Smooth muscle cell of the brain vasculature (primary cell): ENCODE measurements at regions not wholly inside any gene's neighbourhood (a gene's known extent, or its start where the extent isn't known, plus 50 kb on each side); places are given as distances from the start of the nearest gene placed in this dataset.

Experiments
- DNase-seq: peaks from one replicate; pipeline ENCODE4 v3.0.0-alpha.2; 2012; ENCODE audit warnings: low read depth, low spot score

DNA sequence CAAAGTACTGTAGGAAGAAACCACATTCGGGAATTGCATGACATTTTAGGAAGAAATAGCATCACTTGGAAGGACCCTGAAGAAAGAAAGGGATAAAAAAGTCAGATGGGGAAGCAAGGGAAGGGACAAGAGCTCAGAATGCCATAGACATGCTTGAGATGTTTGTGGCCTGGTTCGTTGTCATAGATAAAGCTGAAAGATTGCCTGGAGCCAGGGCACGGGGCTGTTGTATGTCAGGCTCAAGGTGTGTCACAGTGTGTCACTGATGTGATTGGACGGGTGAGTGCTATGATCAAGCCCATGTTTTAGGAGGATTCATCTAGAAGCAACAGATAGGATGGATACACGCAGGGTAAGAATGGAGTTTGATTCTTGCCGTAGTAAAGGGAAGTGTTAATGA, 216.2 kb upstream of the SOX4 start:
- no peak for DNase-seq

DNA sequence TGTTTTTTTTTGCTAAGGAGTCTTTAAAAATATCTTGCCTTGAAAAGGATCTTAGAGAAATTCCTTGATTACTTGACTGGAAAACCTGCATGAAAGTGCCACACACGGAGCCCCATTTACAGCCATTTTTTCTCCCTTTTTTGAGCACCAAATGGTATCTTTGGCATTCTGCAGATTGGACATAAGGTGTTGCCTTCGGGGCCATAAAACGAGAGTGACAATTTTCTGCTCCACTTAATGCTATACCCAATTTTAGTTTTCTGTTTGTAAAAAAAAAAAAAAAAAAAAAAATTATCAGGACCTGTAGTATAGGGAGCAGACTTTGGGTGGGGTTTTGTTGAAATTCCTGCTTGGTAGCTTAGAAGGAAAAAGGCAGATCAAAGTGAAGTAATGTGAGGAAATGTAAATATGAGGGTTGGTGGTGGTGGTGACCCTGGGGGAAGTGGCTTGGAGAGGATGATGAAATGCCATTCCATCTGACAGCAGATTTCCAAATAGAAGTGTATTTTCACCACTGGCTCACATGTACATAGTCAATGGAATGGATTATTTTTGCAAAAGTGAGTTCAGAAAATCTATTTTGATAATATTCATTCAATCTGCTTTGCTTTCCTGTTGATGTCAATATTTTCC, 212.1 kb upstream of the SOX4 start:
- no peak for DNase-seq

- DNase-seq = no peak
These were observed 210.6 kb upstream of the SOX4 start for GRCh38 chr6:21382821-21383449.

GRCh38 chr6:21383450-21384085, 210.0 kb upstream of the SOX4 start:
- DNase-seq = no peak

DNA sequence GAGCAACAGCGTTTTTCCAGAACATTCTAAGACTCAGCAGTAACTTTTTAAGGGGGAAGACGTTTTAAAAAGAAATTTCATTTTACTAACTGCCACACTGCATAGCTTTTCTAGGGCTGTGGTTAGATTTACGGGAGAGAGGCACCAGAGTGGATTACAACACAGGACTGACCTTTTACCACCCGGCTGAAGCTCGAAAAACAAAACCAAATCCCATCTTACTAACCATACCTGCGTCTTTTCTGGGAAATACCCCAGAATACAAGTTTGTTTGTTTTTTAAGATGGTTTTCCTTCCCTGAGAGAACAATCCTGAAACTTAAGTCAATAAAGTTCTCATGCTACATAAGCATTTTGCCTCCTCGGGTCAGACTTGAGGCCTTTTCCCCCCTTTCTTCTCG, 209.3 kb upstream of the SOX4 start:
- DNase-seq = no peak

DNA sequence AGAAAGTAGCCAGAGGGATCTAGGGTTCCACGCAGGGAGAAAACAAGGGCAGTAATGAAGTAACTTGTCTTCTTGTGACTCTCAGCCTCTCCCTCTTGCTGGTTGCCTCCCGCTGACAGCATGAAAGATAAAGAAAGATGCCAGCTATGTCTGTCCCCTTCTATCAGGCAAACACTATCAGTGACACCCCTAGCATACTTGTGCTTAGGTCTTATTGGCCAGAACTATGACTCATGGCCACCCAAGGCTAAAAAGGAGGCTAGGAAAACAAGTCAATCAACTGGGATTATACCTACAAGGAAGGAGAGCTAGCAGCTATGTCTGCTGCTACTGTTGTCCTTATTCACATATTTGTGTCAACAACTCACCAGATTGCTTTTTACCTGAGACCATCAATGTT, 206.8 kb upstream of the SOX4 start:
- no peak for DNase-seq

DNA sequence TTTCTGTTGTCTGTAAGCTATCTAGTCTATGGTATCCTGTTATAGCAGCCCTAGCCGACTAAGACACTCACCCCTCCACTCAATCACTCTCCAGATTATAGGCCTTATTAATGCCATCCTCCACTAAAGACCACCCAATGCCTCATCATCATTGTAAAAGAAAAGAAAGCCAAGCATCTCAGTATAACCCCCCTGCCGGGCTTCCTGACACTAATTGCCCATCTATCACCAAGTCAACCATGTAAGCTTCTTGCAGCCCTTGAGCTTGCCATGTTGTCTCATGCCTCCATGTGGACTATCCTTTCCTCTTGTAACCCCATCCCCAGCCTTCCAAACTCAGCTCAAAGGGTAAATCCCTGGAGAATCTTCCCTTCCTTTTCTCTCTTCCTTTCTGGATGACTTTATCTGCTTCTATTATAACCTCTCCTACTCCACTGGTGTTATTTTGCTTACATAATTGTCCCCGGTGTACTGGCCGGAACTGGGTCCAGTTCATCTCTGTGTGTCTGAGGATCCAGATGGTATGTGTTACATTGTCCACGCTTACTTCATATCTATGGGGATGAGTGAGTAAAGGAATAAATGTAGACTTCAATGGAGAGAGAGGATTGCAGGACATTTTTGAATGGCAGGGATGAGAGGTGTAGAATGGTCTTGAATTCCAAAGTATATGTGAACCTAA, 202.9 kb upstream of the SOX4 start:
- DNase-seq = no peak

DNA sequence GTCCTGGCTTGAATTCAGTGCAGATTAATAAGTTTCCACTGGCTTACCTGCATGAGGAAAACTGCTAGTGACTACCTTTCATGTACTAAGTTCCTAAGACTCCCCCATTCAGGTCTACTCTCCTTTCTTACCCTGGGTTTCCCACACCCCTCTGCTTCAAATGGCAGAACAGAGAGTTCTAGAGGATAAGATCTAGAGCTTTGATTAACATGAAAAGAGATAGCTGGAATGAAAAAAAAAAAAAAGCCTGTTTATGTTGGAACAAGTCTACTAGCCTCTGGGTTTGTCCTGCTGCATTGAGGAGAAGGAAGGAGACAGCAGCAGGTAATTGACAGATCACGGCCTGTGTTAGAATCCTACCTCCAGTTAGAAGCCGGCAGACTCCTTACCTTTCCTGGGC, 201.4 kb upstream of the SOX4 start:
- DNase-seq = no peak

- DNase-seq = no peak
These were observed 199.9 kb upstream of the SOX4 start for GRCh38 chr6:21393441-21394165.

GRCh38 chr6:21395121-21395520, 198.4 kb upstream of the SOX4 start:
- no peak for DNase-seq

- no peak for DNase-seq
These were observed 197.2 kb upstream of the SOX4 start for GRCh38 chr6:21396313-21396712.

GRCh38 chr6:21398741-21399325, 194.7 kb upstream of the SOX4 start:
- no peak for DNase-seq

- DNase-seq = no peak
These were observed 191.2 kb upstream of the SOX4 start for GRCh38 chr6:21402368-21402767.

DNA sequence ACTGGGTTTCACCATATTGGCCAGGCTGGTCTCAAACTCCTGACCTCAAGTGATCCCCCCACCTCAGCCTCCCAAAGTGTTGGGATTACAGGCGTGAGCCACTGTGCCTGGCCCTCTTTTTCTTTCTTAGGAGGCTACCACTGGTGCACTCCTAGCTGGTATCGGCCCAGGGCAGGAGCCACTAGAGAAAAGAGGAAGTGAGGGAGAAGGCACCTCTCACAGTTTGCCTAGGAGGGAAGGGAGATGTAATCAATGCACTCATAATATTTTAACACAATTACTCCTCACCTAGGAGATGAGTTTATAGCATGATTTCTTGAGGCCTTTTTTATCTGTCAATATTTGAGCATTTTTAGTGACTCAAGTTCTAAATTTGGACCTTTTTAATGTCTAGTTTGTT, 189.0 kb upstream of the SOX4 start:
- DNase-seq = no peak

- DNase-seq = no peak
These were observed 187.2 kb upstream of the SOX4 start for GRCh38 chr6:21406316-21406715.

DNA sequence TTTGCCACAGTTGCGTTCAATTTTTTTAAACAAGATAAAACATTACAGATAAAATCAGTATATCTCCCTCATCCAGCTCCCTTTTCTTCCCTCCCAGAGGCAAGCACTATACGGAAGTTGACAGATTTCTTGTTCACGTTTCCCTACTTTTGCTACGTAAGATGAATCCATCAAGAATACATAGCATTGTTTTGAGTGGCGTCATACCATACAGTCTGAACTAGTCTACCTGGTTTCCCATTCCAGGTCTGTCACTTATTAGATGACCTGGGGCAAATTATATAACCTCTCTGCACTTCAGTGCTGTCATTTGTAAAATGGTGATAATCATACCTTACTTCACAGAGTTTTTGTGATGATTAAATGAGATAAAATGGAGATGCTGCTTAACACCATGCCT, 184.3 kb upstream of the SOX4 start:
- DNase-seq = no peak

DNA sequence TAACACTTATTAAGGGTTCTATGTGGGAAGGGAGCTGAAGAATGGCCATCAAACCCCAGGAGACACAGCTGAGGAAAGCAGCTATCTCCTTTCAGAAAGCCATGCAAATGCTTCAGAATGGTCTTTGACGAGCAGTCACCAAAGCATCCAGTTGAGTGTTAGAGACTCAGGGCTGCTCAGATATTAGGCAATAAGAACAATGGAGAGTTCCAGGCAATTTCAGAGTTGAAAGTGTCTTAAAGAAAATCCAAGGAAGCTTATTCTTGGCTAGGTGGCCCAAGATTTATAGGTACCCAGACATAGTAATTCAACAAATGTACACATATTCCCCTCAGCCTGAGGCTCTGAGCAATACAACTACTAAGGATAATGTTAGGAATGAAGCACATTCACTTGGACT, 180.1 kb upstream of the SOX4 start:
- no peak for DNase-seq

DNA sequence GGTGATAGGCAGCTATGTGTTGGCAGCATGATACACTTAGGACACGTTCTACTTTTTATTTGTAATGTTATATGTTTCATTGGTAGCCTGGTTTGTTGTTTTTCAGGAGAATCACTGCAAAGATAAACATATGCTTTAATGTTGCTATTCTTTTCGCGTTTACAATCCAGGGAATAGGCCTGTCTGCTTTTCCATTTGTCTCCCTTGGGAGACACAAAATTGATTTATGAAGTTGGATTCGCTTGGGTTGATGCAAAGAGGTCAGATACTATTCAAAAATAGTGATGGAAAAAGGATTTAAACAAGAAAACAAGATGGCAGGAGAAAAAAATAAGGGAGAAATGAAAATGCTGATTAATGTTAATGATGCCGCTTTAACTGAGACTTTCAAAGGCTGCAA, 179.5 kb upstream of the SOX4 start:
- DNase-seq = no peak

- no peak for DNase-seq
These were observed 173.2 kb upstream of the SOX4 start for GRCh38 chr6:21420146-21420878.

GRCh38 chr6:21420926-21421325, 172.6 kb upstream of the SOX4 start:
- no peak for DNase-seq
